ENCODE measurements at regions not wholly inside any gene's neighbourhood (a gene's known extent, or its start where the extent isn't known, plus 50 kb on each side); places are given as distances from the start of the nearest gene placed in this dataset.
"Not testable (repeated sequence)": the region's sequence is repeated elsewhere in the genome, so short reads cannot be mapped to it uniquely, and the experiment has no call there.

GRCh38 chr13:81146576-81146975 lies 805.6 kb upstream of the SPRY2 start:
- not testable (repeated sequence) for H4K20me1 ChIP-seq (replicated peaks; ENCODE audit: insufficient read depth); H3K36me3 ChIP-seq (ENCODE audit: insufficient read depth); H3K27me3 ChIP-seq (ENCODE audit: insufficient read depth); H3K9me2 ChIP-seq (ENCODE audit: insufficient read depth); H2AFZ ChIP-seq; H3K27ac ChIP-seq (ENCODE audit: low read depth); H3K27me3 Mint-ChIP-seq (ENCODE audit: insufficient read depth, low read depth, poor library complexity); H3F3A ChIP-seq (replicated peaks; ENCODE audit: low read depth); H3K4me2 ChIP-seq; ATAC-seq; H3K4me3 Mint-ChIP-seq; H3K79me2 ChIP-seq (replicated peaks; ENCODE audit: insufficient read depth); H3K27ac Mint-ChIP-seq; H3K4me3 ChIP-seq; DNase-seq (ENCODE audit: low spot score)
- Mint-ChIP-seq H3K36me3 (ENCODE audit: low read depth) (peaks cover 16% of the 10 kb centered on the region), H3K9me3 (peaks cover 11% of the 10 kb centered on the region), H3K4me1 (peaks cover 24% of the 10 kb centered on the region)
- H3K4me1 ChIP-seq (ENCODE audit: insufficient read depth) = peaks cover 27% of the 10 kb centered on the region

- Histone ChIP-seq H3K4me3 (no peak overlapping the region), H3K79me2 (replicated peaks; ENCODE audit: insufficient read depth) (no peaks in the 10 kb centered on the region), H3K4me1 (ENCODE audit: insufficient read depth) (peaks cover 46% of the 10 kb centered on the region), H3F3A (replicated peaks; ENCODE audit: low read depth) (no peaks in the 10 kb centered on the region), H2AFZ (peak overlapping the region; percentile 20; the same call in 1 of the 2 replicates), H3K4me2 (peak overlapping the region; percentile 35), H3K36me3 (ENCODE audit: insufficient read depth) (no peaks in the 10 kb centered on the region), H3K27ac (ENCODE audit: low read depth) (no peak overlapping the region), H3K9me2 (ENCODE audit: insufficient read depth) (no peaks in the 10 kb centered on the region), H3K27me3 (ENCODE audit: insufficient read depth) (no peaks in the 10 kb centered on the region), H4K20me1 (replicated peaks; ENCODE audit: insufficient read depth) (no peaks in the 10 kb centered on the region)
- Mint-ChIP-seq H3K9me3 (peaks cover 10% of the 10 kb centered on the region), H3K27ac (no peak overlapping the region), H3K4me3 (no peak overlapping the region), H3K4me1 (peaks cover 61% of the 10 kb centered on the region), H3K36me3 (ENCODE audit: low read depth) (peaks cover 14% of the 10 kb centered on the region), H3K27me3 (ENCODE audit: insufficient read depth, low read depth, poor library complexity) (peaks cover 10% of the 10 kb centered on the region)
- TF ChIP-seq REST (IDR thresholded peaks at IDR 0.05; ENCODE audit: unreplicated experiment) = no peak
- TF ChIP-seq STAT1 (IDR thresholded peaks at IDR 0.05; ENCODE audit: unreplicated experiment) = no peak
- TF ChIP-seq JUNB (IDR thresholded peaks at IDR 0.05; ENCODE audit: unreplicated experiment) = no peak
- TF ChIP-seq EZH2 (IDR thresholded peaks at IDR 0.05; ENCODE audit: low read depth, unreplicated experiment) = no peak
- no peak for TF ChIP-seq CREB1 (CRISPR knock-in tag; IDR thresholded peaks at IDR 0.05; ENCODE audit: low read depth)
- peak in 1 of 2 experiments; percentile 44; a peak in 2 of 4 replicates for TF ChIP-seq CTCF (conservative IDR thresholded peaks at IDR 0.05; ENCODE audit: low read depth in 2 of 2)
- peak; percentile 28 for DNase-seq (ENCODE audit: low spot score)
- ATAC-seq = peak; percentile 65
Measured at GRCh38 chr13:81142306-81142999, 801.5 kb upstream of the SPRY2 start.
